Left lung (tissue), 4 donors: ENCODE measurements at regions not wholly inside any gene's neighbourhood (a gene's known extent, or its start where the extent isn't known, plus 50 kb on each side); places are given as distances from the start of the nearest gene placed in this dataset.

Source experiments
- ATAC-seq: fragments of 200-7000 bp; cut with Tn5 transposase; one replicate; pipeline ENCODE4 v1.9.1; 2020; ENCODE audit warnings: moderate library complexity
- DNase-seq, 4 donors: peaks; one replicate each; pipeline ENCODE4 v3.0.0-alpha.2; 2013 to 2020
- H3K27ac ChIP-seq, 2 donors: fragments of 200-600 bp; sonication (generic) in 1 of 2; one replicate each; pipeline versions ENCODE4 v1.5.0 to v1.8.0; 2020 to 2021
- H3K27me3 ChIP-seq, 2 donors: fragments of 200-600 bp; sonication (generic) in 1 of 2; one replicate each; pipeline versions ENCODE4 v1.5.0 to v1.8.0; 2020 to 2021
- H3K36me3 ChIP-seq, 2 donors: fragments of 200-600 bp; sonication (generic) in 1 of 2; one replicate each; pipeline versions ENCODE4 v1.5.0 to v1.8.0; 2020 to 2021
- H3K4me1 ChIP-seq, 2 donors: fragments of 200-600 bp; one replicate each; pipeline ENCODE4 v1.8.0; 2021
- H3K4me3 ChIP-seq, 2 donors: fragments of 200-600 bp; sonication (generic) in 1 of 2; one replicate each; pipeline versions ENCODE4 v1.5.0 to v1.8.0; 2020 to 2021; ENCODE audit warnings: mild to moderate bottlenecking in 1 of 2
- H3K9me3 ChIP-seq, 2 donors: fragments of 200-600 bp; sonication (generic) in 1 of 2; one replicate each; pipeline versions ENCODE4 v1.5.0 to v1.8.0; 2020 to 2021
- CTCF ChIP-seq, 2 donors: fragments of 200-600 bp; sonication (generic) in 1 of 2; IDR thresholded peaks; one replicate each; pipeline versions ENCODE4 v1.5.0 to v1.8.0; 2021; ENCODE audit warnings: antibody characterized with exemption in 2 of 2
- intact Hi-C, 2 donors: fragments of 100-400 bp; cut with DNase I; formaldehyde crosslinking; loops; one replicate each; pipeline versions ENCODE4 v1.11.2 to v1.14.2; 2022
- donor health status: DM: no; HTN: yes; CAD: no.
- donor health status: DM: no; HTN: no; CAD: no.

GRCh38 chr4:31955346-31955745 lies 1235.2 kb downstream of the PCDH7 start:
- H3K36me3 ChIP-seq: no peaks in the 10 kb centered on the region
- no peak for TF ChIP-seq CTCF (IDR thresholded peaks at IDR 0.05)
- no peak overlapping the region for H3K4me3 ChIP-seq
- no peak overlapping the region for H3K27ac ChIP-seq
- H3K27me3 ChIP-seq: no peaks in the 10 kb centered on the region
- H3K4me1 ChIP-seq: no peaks in the 10 kb centered on the region
- intact Hi-C loops: no loop called here
- DNase-seq (no peak), ATAC-seq (no peak)
- H3K9me3 ChIP-seq: no peaks in the 10 kb centered on the region

GRCh38 chr4:31959972-31960371 lies 1239.8 kb downstream of the PCDH7 start:
- intact Hi-C loops: no loop called here
- H3K36me3 ChIP-seq: no peaks in the 10 kb centered on the region
- no peak overlapping the region for H3K4me3 ChIP-seq
- no peak overlapping the region for H3K27ac ChIP-seq
- no peaks in the 10 kb centered on the region for H3K4me1 ChIP-seq
- ATAC-seq (no peak), DNase-seq (no peak)
- no peaks in the 10 kb centered on the region for H3K9me3 ChIP-seq
- no peaks in the 10 kb centered on the region for H3K27me3 ChIP-seq
- TF ChIP-seq CTCF (IDR thresholded peaks at IDR 0.05): no peak

DNA sequence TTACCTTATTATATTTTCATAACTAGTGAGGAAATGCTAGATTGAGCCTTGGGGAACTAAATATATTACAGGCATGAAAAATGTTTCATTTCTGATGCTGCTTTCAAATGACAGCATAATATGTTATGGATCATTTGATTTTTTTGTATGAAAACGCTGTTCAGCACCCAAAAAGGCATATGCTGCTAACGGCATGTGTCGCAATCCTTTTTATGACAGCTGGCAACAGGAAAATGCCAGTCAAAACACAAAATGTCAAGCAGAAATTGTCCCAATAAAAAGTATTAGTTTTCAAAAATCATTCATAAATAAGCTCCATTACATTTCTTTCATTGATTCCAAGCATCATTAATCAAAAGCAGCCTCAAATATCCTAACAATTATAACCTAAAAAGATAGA lies 1244.5 kb downstream of the PCDH7 start:
- H3K4me3 ChIP-seq: no peak overlapping the region
- H3K4me1 ChIP-seq: no peaks in the 10 kb centered on the region
- intact Hi-C loops: no loop called here
- H3K36me3 ChIP-seq: no peaks in the 10 kb centered on the region
- ATAC-seq (no peak), DNase-seq (no peak)
- no peaks in the 10 kb centered on the region for H3K27me3 ChIP-seq
- TF ChIP-seq CTCF (IDR thresholded peaks at IDR 0.05): no peak
- H3K9me3 ChIP-seq: peaks cover 0 to 6% of the 10 kb centered on the region in 2 donors
- H3K27ac ChIP-seq: no peak overlapping the region

DNA sequence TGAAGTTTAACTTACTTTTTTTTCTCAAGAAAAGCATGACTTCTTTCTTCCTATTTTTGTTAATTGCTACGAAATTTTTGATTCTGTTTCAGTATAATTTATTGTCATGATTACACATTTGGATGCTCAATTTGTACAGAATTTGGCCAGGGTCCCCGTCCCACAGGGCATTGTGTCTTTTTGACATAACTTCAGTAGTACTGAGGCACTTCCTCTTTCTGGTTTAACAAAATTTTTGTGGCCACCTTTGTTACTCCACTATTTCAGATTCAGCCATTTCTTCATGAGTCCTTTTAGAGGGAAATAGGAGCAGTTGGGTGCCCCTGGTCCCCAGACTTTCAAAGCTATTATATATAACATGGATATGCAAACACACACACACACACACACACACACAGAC lies 1248.7 kb downstream of the PCDH7 start:
- no peak for TF ChIP-seq CTCF (IDR thresholded peaks at IDR 0.05)
- Histone ChIP-seq H3K36me3 (no peaks in the 10 kb centered on the region), H3K4me1 (no peaks in the 10 kb centered on the region), H3K27ac (no peak overlapping the region), H3K4me3 (no peak overlapping the region), H3K27me3 (no peaks in the 10 kb centered on the region), H3K9me3 (peaks cover 0 to 6% of the 10 kb centered on the region in 2 donors)
- ATAC-seq (no peak), DNase-seq (no peak)
- intact Hi-C loops: no loop called here

DNA sequence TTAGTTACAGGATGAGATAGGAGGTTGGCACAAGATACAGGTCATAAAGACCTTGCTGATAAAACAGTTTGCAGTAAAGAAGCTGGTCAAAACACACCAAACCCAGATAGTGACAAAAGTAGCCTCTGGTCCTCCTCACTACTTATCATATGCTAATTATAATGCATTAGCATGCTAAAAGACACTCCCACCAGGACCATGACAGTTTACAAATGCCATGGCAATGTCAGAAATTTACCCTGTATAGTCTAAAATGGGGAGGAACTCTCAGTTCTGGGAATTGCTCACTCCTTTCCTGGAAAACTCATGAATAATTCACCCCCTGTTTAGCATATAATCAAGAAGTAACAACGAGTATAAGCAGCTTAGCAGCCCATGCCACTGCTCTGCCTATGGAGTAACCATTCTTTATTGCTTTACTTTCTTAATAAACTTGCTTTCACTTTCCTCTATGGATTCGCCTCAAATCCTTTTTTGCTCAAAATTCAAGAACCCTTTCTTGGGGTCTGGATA lies 1254.4 kb downstream of the PCDH7 start:
- Histone ChIP-seq H3K4me1 (no peaks in the 10 kb centered on the region), H3K27me3 (no peaks in the 10 kb centered on the region), H3K9me3 (no peaks in the 10 kb centered on the region), H3K4me3 (no peak overlapping the region), H3K27ac (no peak overlapping the region), H3K36me3 (no peaks in the 10 kb centered on the region)
- ATAC-seq (no peak), DNase-seq (no peak)
- intact Hi-C loops: no loop called here
- no peak for TF ChIP-seq CTCF (IDR thresholded peaks at IDR 0.05)
